LNCaP clone FGC (cell line): ENCODE measurements at regions not wholly inside any gene's neighbourhood (a gene's known extent, or its start where the extent isn't known, plus 50 kb on each side); places are given as distances from the start of the nearest gene placed in this dataset.

Source experiments
- DNase-seq: peaks from one replicate; pipeline ENCODE4 v3.0.0-alpha.2; 2011; ENCODE audit warnings: low read depth
- H3K4me3 ChIP-seq: 2 replicates; pipeline ENCODE4 v1.5.1; 2011; ENCODE audit warnings: mild to moderate bottlenecking, low read depth, low read length, control low read depth
- TF ChIP-seq, protein P1 (sequence below): IDR thresholded peaks from 2 replicates; pipeline ENCODE4 v1.5.1; 2012; ENCODE audit warnings: mild to moderate bottlenecking; ENCODE audit not compliant: control insufficient read depth, insufficient read depth; ENCODE audit errors: extremely low read depth

DNA sequence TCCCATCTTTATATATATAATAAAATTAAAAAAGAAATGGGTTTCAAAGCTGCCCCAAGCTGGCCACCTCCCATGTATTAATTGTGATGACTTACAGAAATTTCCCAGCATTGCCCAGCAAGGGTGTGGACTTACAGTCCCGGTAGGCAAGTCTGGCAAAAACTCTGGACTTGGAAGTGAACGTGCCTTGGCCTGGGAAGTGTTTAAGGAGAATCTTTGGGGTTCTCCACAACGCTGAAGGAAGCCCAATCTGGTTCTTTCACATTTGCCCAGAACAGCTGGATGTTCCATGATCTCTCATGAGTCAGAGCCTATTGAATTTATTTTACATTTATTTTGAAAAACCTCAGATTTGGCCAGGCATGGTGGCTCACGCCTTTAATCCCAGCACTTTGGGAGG is 98.4 kb upstream of the SLC45A1 start:
- TF ChIP-seq, protein P1, sequence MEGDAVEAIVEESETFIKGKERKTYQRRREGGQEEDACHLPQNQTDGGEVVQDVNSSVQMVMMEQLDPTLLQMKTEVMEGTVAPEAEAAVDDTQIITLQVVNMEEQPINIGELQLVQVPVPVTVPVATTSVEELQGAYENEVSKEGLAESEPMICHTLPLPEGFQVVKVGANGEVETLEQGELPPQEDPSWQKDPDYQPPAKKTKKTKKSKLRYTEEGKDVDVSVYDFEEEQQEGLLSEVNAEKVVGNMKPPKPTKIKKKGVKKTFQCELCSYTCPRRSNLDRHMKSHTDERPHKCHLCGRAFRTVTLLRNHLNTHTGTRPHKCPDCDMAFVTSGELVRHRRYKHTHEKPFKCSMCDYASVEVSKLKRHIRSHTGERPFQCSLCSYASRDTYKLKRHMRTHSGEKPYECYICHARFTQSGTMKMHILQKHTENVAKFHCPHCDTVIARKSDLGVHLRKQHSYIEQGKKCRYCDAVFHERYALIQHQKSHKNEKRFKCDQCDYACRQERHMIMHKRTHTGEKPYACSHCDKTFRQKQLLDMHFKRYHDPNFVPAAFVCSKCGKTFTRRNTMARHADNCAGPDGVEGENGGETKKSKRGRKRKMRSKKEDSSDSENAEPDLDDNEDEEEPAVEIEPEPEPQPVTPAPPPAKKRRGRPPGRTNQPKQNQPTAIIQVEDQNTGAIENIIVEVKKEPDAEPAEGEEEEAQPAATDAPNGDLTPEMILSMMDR = no peak
- no peak for DNase-seq
- H3K4me3 ChIP-seq = no peak overlapping the region

DNA sequence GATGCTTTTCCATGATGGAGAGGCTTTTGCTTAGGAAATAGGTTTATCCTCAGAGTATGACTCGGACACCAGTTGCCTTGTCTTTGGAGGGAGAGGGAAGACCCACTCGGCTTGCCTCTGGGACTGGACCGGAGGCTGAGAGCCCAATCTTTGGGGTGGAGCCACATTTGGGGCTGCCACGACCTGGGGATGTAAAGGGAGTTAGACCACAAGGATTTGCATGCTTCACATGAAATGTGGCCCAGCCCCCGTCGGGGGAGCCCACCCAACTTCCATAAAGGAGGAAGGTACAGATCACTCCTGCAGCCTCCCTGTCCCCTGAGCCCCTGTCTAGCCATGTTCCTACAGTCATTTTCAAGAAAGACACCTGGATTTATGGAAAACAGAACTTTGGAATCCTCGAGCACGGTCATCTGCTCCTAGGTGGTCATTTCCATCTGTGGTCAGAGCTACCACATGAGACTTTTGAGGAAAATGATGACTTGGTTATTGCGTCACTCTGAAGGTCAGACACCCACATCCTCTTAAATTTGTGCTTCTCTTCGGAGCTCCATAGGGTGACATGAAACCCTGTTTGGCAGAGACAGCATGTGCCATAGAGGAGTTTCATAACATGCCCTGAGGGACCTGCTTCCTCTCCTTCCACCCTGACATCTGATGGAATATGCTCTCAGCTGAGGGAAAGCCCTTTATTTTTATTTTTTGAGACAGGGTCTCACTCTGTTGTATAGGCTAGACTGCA is 99.4 kb upstream of the SLC45A1 start:
- no peak for DNase-seq
- H3K4me3 ChIP-seq = no peak overlapping the region
- TF ChIP-seq, protein P1 = no peak

DNA sequence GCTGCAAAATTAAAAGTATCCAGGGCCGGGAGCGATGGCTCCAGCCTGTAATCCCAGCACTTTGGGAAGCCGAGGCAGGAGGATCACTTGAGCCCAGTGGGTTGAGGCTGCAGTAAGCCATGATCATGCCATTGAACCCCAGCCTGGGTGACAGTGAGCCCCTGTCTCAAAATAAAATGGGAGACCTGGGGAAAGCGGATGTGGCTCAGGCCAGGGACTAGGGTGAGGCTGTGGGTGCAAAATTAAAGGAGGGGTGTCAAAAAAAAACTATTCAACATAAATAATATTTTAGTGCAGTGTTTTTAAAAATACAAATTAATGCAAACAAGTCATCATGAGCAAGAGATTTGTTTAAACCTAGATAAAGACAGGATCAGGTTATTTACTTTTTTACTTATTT is 100.1 kb upstream of the SLC45A1 start:
- no peak overlapping the region for H3K4me3 ChIP-seq
- no peak for DNase-seq
- TF ChIP-seq, protein P1 = no peak

DNA sequence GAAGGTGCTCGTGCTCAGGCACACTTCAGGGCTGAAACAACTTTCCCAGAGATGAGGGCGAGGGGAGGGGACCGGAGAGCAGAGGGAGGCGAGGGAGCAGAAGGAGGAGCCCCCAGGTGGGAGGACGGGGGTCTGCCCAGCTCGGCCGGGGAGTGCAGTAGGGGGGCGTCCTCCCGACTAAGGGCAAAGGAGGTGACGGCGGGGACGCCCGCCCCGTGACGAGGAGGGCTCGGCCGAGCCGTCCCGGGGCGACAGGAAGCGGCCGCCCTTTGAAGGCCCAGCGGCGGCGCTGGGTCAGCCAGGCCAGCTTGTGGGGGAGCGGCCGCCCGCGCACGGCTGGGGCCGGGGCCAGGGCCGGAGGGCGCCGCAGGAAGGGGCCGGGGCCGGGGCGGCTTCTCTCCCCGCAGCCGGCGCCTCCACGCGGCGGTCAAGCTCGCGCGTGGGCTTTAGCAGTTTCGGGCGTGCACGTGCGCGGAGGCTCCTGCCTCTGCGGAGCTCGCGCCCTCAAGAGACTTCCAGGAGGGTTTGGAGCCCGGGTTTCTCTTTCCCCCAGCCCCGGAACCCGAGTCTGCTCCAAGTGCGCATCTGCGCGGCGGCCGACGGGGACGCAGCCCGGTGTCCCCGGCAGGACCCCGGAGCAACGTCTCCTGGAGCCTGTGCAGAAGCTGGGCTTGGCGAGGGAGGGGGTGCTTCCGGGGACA is 100.8 kb upstream of the SLC45A1 start:
- no peak for DNase-seq
- TF ChIP-seq, protein P1 = no peak

DNA sequence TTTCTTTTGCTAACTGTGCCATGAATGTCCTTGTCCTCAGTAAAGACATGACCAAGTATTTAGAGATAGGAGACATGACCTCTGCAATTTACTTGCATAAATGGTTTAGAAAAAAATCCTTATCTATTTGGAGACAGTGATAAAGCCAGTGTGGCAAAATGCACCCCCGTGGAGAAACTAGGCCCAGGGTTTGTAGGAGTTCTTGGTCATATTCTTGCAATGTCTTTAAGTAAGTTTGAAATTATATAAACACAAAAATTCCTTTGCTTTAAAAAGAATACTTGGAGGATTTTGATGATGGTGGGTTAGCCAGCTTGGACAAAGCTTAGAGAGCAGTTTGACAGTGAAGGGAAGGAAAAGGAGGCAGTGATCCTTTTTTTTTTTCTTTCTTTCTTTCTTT is 101.9 kb upstream of the SLC45A1 start:
- TF ChIP-seq, protein P1 = no peak
- no peak overlapping the region for H3K4me3 ChIP-seq
- DNase-seq = no peak

More for the DNA sequence above, 100.8 kb upstream of the SLC45A1 start:
- no peak overlapping the region for H3K4me3 ChIP-seq

DNA sequence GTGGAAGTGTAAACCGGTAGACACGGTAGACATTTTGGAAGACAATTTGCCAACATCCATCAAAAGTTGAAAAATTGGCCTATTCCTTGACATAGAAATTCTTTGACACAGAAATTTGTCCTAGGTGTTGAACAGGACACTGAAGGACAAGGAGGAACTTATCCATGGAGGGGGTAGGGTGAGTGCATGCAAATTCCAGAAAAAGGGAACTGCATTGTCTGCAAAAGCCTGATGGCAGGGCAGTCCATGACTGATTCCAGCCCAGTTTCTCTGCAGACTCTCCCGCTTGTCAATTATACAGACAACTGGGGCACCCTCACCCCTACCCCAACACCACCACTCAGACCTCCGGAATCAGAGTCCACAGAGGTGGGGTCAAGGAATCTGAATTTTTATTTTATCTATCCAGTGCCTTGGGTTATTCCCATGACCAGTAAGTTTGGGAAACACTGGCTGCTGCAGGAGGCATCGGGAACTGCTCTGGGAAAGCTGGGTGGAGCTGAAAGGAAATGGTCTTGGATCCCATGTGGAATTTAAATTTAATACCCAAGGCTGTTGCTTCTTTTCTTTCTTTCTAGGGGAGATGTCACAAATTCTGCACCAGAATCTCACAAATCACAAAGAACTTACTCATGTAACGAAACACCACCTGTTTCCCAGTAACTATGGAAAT is 103.3 kb upstream of the SLC45A1 start:
- TF ChIP-seq, protein P1 = no peak
- no peak overlapping the region for H3K4me3 ChIP-seq
- DNase-seq = no peak
